ENCODE measurements at regions not wholly inside any gene's neighbourhood (a gene's known extent, or its start where the extent isn't known, plus 50 kb on each side); places are given as distances from the start of the nearest gene placed in this dataset.

- TF ChIP-seq CTCF (IDR thresholded peaks at IDR 0.05; ENCODE audit: low read depth, low read length, missing control alignments) = no peak
- no peak overlapping the region for H3K4me3 ChIP-seq (ENCODE audit: low read depth, low read length)
- in situ Hi-C loops (cut with HindIII; ENCODE audit: low sequenced_read_pairs) = no loop called here
- DNase-seq (ENCODE audit: low read depth) = no peak
Measured at GRCh38 chr11:109788948-109789490, 304.2 kb upstream of the ZC3H12C start.

GRCh38 chr11:109789901-109790300, 303.3 kb upstream of the ZC3H12C start:
- no peak for TF ChIP-seq CTCF (IDR thresholded peaks at IDR 0.05; ENCODE audit: low read depth, low read length, missing control alignments)
- H3K4me3 ChIP-seq (ENCODE audit: low read depth, low read length) = no peak overlapping the region
- DNase-seq (ENCODE audit: low read depth) = no peak
- in situ Hi-C loops (cut with HindIII; ENCODE audit: low sequenced_read_pairs) = no loop called here

GRCh38 chr11:109791337-109791736, 301.9 kb upstream of the ZC3H12C start:
- TF ChIP-seq CTCF (IDR thresholded peaks at IDR 0.05; ENCODE audit: low read depth, low read length, missing control alignments) = no peak

GRCh38 chr11:109794501-109794900, 298.7 kb upstream of the ZC3H12C start:
- no peak for DNase-seq (ENCODE audit: low read depth)
- H3K4me3 ChIP-seq (ENCODE audit: low read depth, low read length) = no peak overlapping the region
- TF ChIP-seq CTCF (IDR thresholded peaks at IDR 0.05; ENCODE audit: low read depth, low read length, missing control alignments) = no peak
- in situ Hi-C loops (cut with HindIII; ENCODE audit: low sequenced_read_pairs) = no loop called here

More at GRCh38 chr11:109791337-109791736, 301.9 kb upstream of the ZC3H12C start:
- in situ Hi-C loops (cut with HindIII; ENCODE audit: low sequenced_read_pairs) = no loop called here
- no peak for DNase-seq (ENCODE audit: low read depth)
- H3K4me3 ChIP-seq (ENCODE audit: low read depth, low read length) = no peak overlapping the region

GRCh38 chr11:109795234-109795633, 298.0 kb upstream of the ZC3H12C start:
- TF ChIP-seq CTCF (IDR thresholded peaks at IDR 0.05; ENCODE audit: low read depth, low read length, missing control alignments) = no peak
- no peak for DNase-seq (ENCODE audit: low read depth)
- in situ Hi-C loops (cut with HindIII; ENCODE audit: low sequenced_read_pairs) = no loop called here
- no peak overlapping the region for H3K4me3 ChIP-seq (ENCODE audit: low read depth, low read length)

GRCh38 chr11:109796253-109796652, 296.9 kb upstream of the ZC3H12C start:
- TF ChIP-seq CTCF (IDR thresholded peaks at IDR 0.05; ENCODE audit: low read depth, low read length, missing control alignments) = no peak
- in situ Hi-C loops (cut with HindIII; ENCODE audit: low sequenced_read_pairs) = no loop called here
- no peak overlapping the region for H3K4me3 ChIP-seq (ENCODE audit: low read depth, low read length)
- DNase-seq (ENCODE audit: low read depth) = no peak

Measured in astrocyte of the cerebellum (primary cell).